ENCODE measurements at regions not wholly inside any gene's neighbourhood (a gene's known extent, or its start where the extent isn't known, plus 50 kb on each side); places are given as distances from the start of the nearest gene placed in this dataset.

- Mint-ChIP-seq H3K27ac (ENCODE audit: unreplicated experiment) (no peak overlapping the region), H3K9me3 (ENCODE audit: unreplicated experiment) (no peaks in the 10 kb centered on the region), H3K4me1 (ENCODE audit: low read depth, unreplicated experiment) (no peaks in the 10 kb centered on the region), H3K27me3 (ENCODE audit: insufficient read depth, unreplicated experiment) (peaks cover 28% of the 10 kb centered on the region), H3K36me3 (ENCODE audit: insufficient read depth, unreplicated experiment) (no peaks in the 10 kb centered on the region), H3K4me3 (ENCODE audit: unreplicated experiment) (no peak overlapping the region)
- DNase-seq: no peak
- TF ChIP-seq CTCF (IDR thresholded peaks at IDR 0.05; ENCODE audit: insufficient read depth in 1 of 2, low read depth in 1 of 2, low read length in 1 of 2, severe bottlenecking in 1 of 2, unreplicated experiment in 1 of 2): no peak
- Histone ChIP-seq H3K9me3 (no peaks in the 10 kb centered on the region), H3K4me3 (ENCODE audit: low read depth, low read length) (no peak overlapping the region), H3K4me1 (no peaks in the 10 kb centered on the region), H3K27me3 (replicated peaks; ENCODE audit: control insufficient read depth, insufficient read depth, low read length) (no peaks in the 10 kb centered on the region), H3K36me3 (ENCODE audit: control insufficient read depth, insufficient read depth, low read length) (no peaks in the 10 kb centered on the region)
- intact Hi-C loops (cut with micrococcal nuclease; ENCODE audit: unreplicated experiment): no loop called here
- ChIA-PET POLR2A (no interaction called here), CTCF (no interaction called here)
- BruUV-seq (replicated peaks): no TSS peak
Measured at GRCh38 chr1:11407301-11407994, 71.5 kb upstream of the DISP3 start.

- no peak for TF ChIP-seq CTCF (IDR thresholded peaks at IDR 0.05; ENCODE audit: insufficient read depth in 1 of 2, low read depth in 1 of 2, low read length in 1 of 2, severe bottlenecking in 1 of 2, unreplicated experiment in 1 of 2)
- peaks cover 14% of the 10 kb centered on the region for H3K27me3 Mint-ChIP-seq (ENCODE audit: insufficient read depth, unreplicated experiment)
- no peak for DNase-seq
- Histone ChIP-seq H3K36me3 (ENCODE audit: control insufficient read depth, insufficient read depth, low read length) (no peaks in the 10 kb centered on the region), H3K9me3 (no peaks in the 10 kb centered on the region), H3K27me3 (replicated peaks; ENCODE audit: control insufficient read depth, insufficient read depth, low read length) (0 out of 2 replicates have a peak, but pooled peaks cover 1% of the 10 kb centered on the region), H3K4me1 (no peaks in the 10 kb centered on the region), H3K4me3 (ENCODE audit: low read depth, low read length) (no peak overlapping the region)
- CTCF ChIA-PET: no interaction called here
- no peak overlapping the region for H3K27ac Mint-ChIP-seq (ENCODE audit: unreplicated experiment)
- no peaks in the 10 kb centered on the region for H3K36me3 Mint-ChIP-seq (ENCODE audit: insufficient read depth, unreplicated experiment)
- no peaks in the 10 kb centered on the region for H3K9me3 Mint-ChIP-seq (ENCODE audit: unreplicated experiment)
- intact Hi-C loops (cut with micrococcal nuclease; ENCODE audit: unreplicated experiment): no loop called here
- no peak overlapping the region for H3K4me3 Mint-ChIP-seq (ENCODE audit: unreplicated experiment)
- no TSS peak for BruUV-seq (replicated peaks)
- POLR2A ChIA-PET: no interaction called here
- H3K4me1 Mint-ChIP-seq (ENCODE audit: low read depth, unreplicated experiment): no peaks in the 10 kb centered on the region
Measured at GRCh38 chr1:11412141-11412540, 66.8 kb upstream of the DISP3 start.

- 0 out of 2 replicates have a peak, but pooled peaks cover 1% of the 10 kb centered on the region for H3K27me3 ChIP-seq (replicated peaks; ENCODE audit: control insufficient read depth, insufficient read depth, low read length)
- Mint-ChIP-seq H3K27me3 (ENCODE audit: insufficient read depth, unreplicated experiment) (peaks cover 15% of the 10 kb centered on the region), H3K9me3 (ENCODE audit: unreplicated experiment) (no peaks in the 10 kb centered on the region), H3K36me3 (ENCODE audit: insufficient read depth, unreplicated experiment) (no peaks in the 10 kb centered on the region), H3K4me3 (ENCODE audit: unreplicated experiment) (no peak overlapping the region), H3K27ac (ENCODE audit: unreplicated experiment) (no peak overlapping the region), H3K4me1 (ENCODE audit: low read depth, unreplicated experiment) (no peaks in the 10 kb centered on the region)
- no TSS peak for BruUV-seq (replicated peaks)
- no peak overlapping the region for H3K4me3 ChIP-seq (ENCODE audit: low read depth, low read length)
- no peaks in the 10 kb centered on the region for H3K4me1 ChIP-seq
- H3K36me3 ChIP-seq (ENCODE audit: control insufficient read depth, insufficient read depth, low read length): no peaks in the 10 kb centered on the region
- ChIA-PET CTCF (no interaction called here), POLR2A (no interaction called here)
- no peak for TF ChIP-seq CTCF (IDR thresholded peaks at IDR 0.05; ENCODE audit: insufficient read depth in 1 of 2, low read depth in 1 of 2, low read length in 1 of 2, severe bottlenecking in 1 of 2, unreplicated experiment in 1 of 2)
- no peak for DNase-seq
- intact Hi-C loops (cut with micrococcal nuclease; ENCODE audit: unreplicated experiment): no loop called here
- H3K9me3 ChIP-seq: no peaks in the 10 kb centered on the region
Measured at GRCh38 chr1:11413986-11414391, 65.0 kb upstream of the DISP3 start.
